T-helper 17 cell (primary cell): ENCODE measurements at regions not wholly inside any gene's neighbourhood (a gene's known extent, or its start where the extent isn't known, plus 50 kb on each side); places are given as distances from the start of the nearest gene placed in this dataset.

Experiments used
- ATAC-seq: fragments of 150-1000 bp; cut with Tn5 transposase; 2 replicates; pipeline ENCODE4 v1.10.0; 2021; ENCODE audit warnings: mild to moderate bottlenecking, moderate library complexity
- DNase-seq, 3 donors: peaks; one replicate each; pipeline versions ENCODE4 v3.0.0 to v3.0.0-alpha.2; 2020 to 2021
- H3K9me3 ChIP-seq: one replicate; pipeline ENCODE4 v1.7.0; 2013; ENCODE audit warnings: low read length, mild to moderate bottlenecking; ENCODE audit not compliant: control insufficient read depth, poor library complexity, severe bottlenecking
- H3K27ac Mint-ChIP-seq: one replicate; pipeline ENCODE4 v1.8.0; 2022; ENCODE audit warnings: mild to moderate bottlenecking, moderate library complexity, mixed read lengths
- H3K27me3 Mint-ChIP-seq: one replicate; pipeline ENCODE4 v1.8.0; 2022; ENCODE audit warnings: mixed read lengths
- H3K36me3 Mint-ChIP-seq: one replicate; pipeline ENCODE4 v1.8.0; 2022; ENCODE audit warnings: low read depth, mixed read lengths
- H3K4me1 Mint-ChIP-seq: one replicate; pipeline ENCODE4 v1.8.0; 2022; ENCODE audit warnings: mild to moderate bottlenecking, mixed read lengths
- H3K4me3 Mint-ChIP-seq: one replicate; pipeline ENCODE4 v1.8.0; 2022; ENCODE audit warnings: mild to moderate bottlenecking, moderate library complexity, mixed read lengths

DNA sequence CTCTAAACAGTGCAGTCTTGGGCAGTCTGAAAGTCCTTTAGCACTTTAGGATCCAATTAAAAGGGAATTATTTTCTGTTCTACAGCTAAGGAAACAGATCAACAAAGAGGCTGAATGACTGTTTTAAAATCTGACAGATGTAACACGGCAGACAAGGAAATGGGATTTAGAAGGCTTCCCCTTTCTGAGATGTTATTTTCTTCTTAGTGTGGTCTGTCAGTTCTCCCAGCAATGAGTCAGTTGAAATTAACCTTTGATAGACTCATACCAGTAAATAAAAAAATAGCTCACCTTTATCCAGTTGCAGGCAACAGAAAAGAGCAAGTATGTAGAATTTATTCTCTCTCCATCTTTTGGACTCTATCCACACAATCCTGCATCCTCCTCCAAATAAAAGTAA is 98.1 kb downstream of the NEDD1 start:
- Mint-ChIP-seq H3K27me3 (peaks cover 59% of the 10 kb centered on the region), H3K4me3 (no peak overlapping the region), H3K4me1 (no peaks in the 10 kb centered on the region), H3K36me3 (no peaks in the 10 kb centered on the region), H3K27ac (no peak overlapping the region)
- no peaks in the 10 kb centered on the region for H3K9me3 ChIP-seq
- no peak for ATAC-seq
- DNase-seq = no peak

DNA sequence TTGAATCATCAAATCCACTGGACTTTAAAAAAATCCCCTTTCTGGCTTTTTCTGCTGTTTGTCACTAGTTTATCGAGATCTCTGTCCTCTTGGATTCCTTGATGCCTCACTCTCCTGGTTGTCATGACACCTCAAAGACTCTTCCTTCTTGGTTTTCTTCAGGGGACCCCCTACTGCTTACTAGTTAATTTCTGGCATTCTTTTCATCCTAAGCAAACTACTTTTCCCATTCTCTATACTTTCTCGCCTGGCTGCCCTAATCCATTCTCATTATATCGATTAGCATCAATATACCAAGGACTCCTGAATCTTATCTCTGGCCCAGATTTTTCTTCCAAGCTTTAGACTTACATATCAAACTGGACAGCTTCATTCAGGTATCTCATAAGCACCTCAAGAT is 98.6 kb downstream of the NEDD1 start:
- DNase-seq = no peak
- no peaks in the 10 kb centered on the region for H3K9me3 ChIP-seq
- no peaks in the 10 kb centered on the region for H3K4me1 Mint-ChIP-seq
- no peak overlapping the region for H3K4me3 Mint-ChIP-seq
- no peak overlapping the region for H3K27ac Mint-ChIP-seq
- ATAC-seq = no peak
- H3K27me3 Mint-ChIP-seq = peaks cover 58% of the 10 kb centered on the region
- no peaks in the 10 kb centered on the region for H3K36me3 Mint-ChIP-seq

- Mint-ChIP-seq H3K36me3 (no peaks in the 10 kb centered on the region), H3K27me3 (peaks cover 53% of the 10 kb centered on the region), H3K27ac (no peak overlapping the region), H3K4me3 (no peak overlapping the region), H3K4me1 (no peaks in the 10 kb centered on the region)
- no peaks in the 10 kb centered on the region for H3K9me3 ChIP-seq
- no peak for DNase-seq
- ATAC-seq = no peak
Measured at GRCh38 chr12:97006585-97006984, 99.5 kb downstream of the NEDD1 start.

DNA sequence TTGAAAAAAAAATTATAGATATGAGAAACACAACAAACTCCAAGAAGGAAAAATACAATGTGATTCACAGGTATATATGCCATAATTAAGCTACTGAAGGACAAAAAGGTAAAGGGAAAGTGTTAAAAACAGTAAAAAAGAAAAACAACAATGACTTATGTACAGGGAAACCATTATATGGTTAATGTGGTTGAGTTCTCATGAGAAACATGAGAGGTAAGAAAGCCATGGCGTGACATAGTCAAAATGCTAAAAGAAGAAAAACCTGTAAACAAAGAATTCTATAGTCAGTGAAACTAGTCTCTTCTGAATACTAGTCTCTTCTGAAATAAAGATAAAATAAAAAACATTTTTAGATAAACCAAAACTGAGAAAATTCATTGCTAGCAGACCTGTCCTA is 109.1 kb downstream of the NEDD1 start:
- no peaks in the 10 kb centered on the region for H3K9me3 ChIP-seq
- DNase-seq (no peak), ATAC-seq (no peak)
- H3K27me3 Mint-ChIP-seq = peaks cover 14% of the 10 kb centered on the region
- no peaks in the 10 kb centered on the region for H3K4me1 Mint-ChIP-seq
- no peaks in the 10 kb centered on the region for H3K36me3 Mint-ChIP-seq
- no peak overlapping the region for H3K27ac Mint-ChIP-seq
- no peak overlapping the region for H3K4me3 Mint-ChIP-seq

DNA sequence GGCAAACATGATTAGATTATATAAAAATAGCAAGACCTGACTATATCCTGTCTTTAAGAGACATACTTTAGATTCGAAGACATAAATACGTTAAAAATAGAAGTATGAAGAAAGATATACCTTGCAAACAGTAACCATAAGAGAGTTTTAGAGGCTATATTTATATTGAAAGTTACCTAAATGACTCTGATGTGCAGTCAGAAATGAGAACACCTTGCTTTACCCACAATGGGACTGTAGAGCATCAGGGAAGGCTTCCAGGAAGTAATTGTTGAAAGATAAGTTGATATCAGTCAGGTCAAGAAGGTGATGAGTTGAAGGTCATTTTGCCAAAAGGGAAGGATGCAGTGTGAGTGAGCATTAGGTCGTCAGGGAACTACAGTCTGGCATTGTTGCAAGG is 110.2 kb downstream of the NEDD1 start:
- Mint-ChIP-seq H3K36me3 (no peaks in the 10 kb centered on the region), H3K27me3 (peaks cover 14% of the 10 kb centered on the region), H3K4me3 (no peak overlapping the region), H3K4me1 (no peaks in the 10 kb centered on the region), H3K27ac (no peak overlapping the region)
- H3K9me3 ChIP-seq = no peaks in the 10 kb centered on the region
- no peak for DNase-seq
- ATAC-seq = no peak

- H3K9me3 ChIP-seq = no peaks in the 10 kb centered on the region
- H3K4me3 Mint-ChIP-seq = no peak overlapping the region
- peaks cover 11% of the 10 kb centered on the region for H3K27me3 Mint-ChIP-seq
- DNase-seq (no peak), ATAC-seq (no peak)
- no peaks in the 10 kb centered on the region for H3K4me1 Mint-ChIP-seq
- H3K36me3 Mint-ChIP-seq = no peaks in the 10 kb centered on the region
- H3K27ac Mint-ChIP-seq = no peak overlapping the region
Measured at GRCh38 chr12:97022536-97023230, 115.6 kb downstream of the NEDD1 start.

- DNase-seq (no peak), ATAC-seq (no peak)
- H3K36me3 Mint-ChIP-seq = no peaks in the 10 kb centered on the region
- no peak overlapping the region for H3K27ac Mint-ChIP-seq
- peaks cover 5% of the 10 kb centered on the region for H3K27me3 Mint-ChIP-seq
- H3K4me3 Mint-ChIP-seq = no peak overlapping the region
- no peaks in the 10 kb centered on the region for H3K9me3 ChIP-seq
- no peaks in the 10 kb centered on the region for H3K4me1 Mint-ChIP-seq
Measured at GRCh38 chr12:97024393-97024792, 117.3 kb downstream of the NEDD1 start.

DNA sequence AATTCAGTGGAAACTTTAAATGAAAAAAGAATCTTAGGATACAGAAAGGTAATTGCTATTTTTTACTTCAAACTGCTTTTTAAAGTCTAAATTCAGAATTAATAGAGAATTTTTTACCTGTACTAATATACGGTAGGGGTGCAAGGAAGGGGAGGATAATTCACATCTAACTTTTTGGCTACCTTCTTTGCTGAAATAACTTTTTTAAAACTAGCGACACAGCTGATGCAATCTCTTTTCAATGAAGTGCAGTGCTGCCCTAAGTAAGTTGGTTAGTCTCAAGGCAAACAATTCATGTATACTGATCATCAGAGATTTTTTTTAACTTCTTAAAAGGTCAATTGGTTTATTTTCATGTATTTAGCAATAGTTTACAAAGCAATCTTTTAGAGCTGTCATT is 119.8 kb downstream of the NEDD1 start:
- H3K27me3 Mint-ChIP-seq = peaks cover 12% of the 10 kb centered on the region
- no peaks in the 10 kb centered on the region for H3K4me1 Mint-ChIP-seq
- no peaks in the 10 kb centered on the region for H3K36me3 Mint-ChIP-seq
- no peak for ATAC-seq
- no peak for DNase-seq
- H3K27ac Mint-ChIP-seq = no peak overlapping the region
- no peak overlapping the region for H3K4me3 Mint-ChIP-seq
- H3K9me3 ChIP-seq = no peaks in the 10 kb centered on the region

- no peak overlapping the region for H3K4me3 Mint-ChIP-seq
- ATAC-seq (no peak), DNase-seq (no peak)
- no peaks in the 10 kb centered on the region for H3K9me3 ChIP-seq
- H3K27ac Mint-ChIP-seq = no peak overlapping the region
- peaks cover 12% of the 10 kb centered on the region for H3K27me3 Mint-ChIP-seq
- H3K4me1 Mint-ChIP-seq = no peaks in the 10 kb centered on the region
- H3K36me3 Mint-ChIP-seq = no peaks in the 10 kb centered on the region
Measured at GRCh38 chr12:97027482-97027881, 120.4 kb downstream of the NEDD1 start.

- no peak overlapping the region for H3K27ac Mint-ChIP-seq
- peaks cover 19% of the 10 kb centered on the region for H3K27me3 Mint-ChIP-seq
- no peaks in the 10 kb centered on the region for H3K9me3 ChIP-seq
- no peak overlapping the region for H3K4me3 Mint-ChIP-seq
- no peak for DNase-seq
- ATAC-seq = no peak
- no peaks in the 10 kb centered on the region for H3K36me3 Mint-ChIP-seq
- H3K4me1 Mint-ChIP-seq = no peaks in the 10 kb centered on the region
Measured at GRCh38 chr12:97038131-97038530, 131.1 kb downstream of the NEDD1 start.

GRCh38 chr12:97038834-97039233 is 131.8 kb downstream of the NEDD1 start:
- Mint-ChIP-seq H3K27ac (no peak overlapping the region), H3K4me3 (no peak overlapping the region), H3K27me3 (peaks cover 13% of the 10 kb centered on the region), H3K4me1 (no peaks in the 10 kb centered on the region), H3K36me3 (no peaks in the 10 kb centered on the region)
- DNase-seq (no peak), ATAC-seq (no peak)
- no peaks in the 10 kb centered on the region for H3K9me3 ChIP-seq

- Mint-ChIP-seq H3K4me3 (no peak overlapping the region), H3K27ac (no peak overlapping the region), H3K27me3 (no peaks in the 10 kb centered on the region), H3K36me3 (no peaks in the 10 kb centered on the region), H3K4me1 (no peaks in the 10 kb centered on the region)
- no peak for ATAC-seq
- DNase-seq = no peak
- no peaks in the 10 kb centered on the region for H3K9me3 ChIP-seq
Measured at GRCh38 chr12:97046901-97047300, 139.8 kb downstream of the NEDD1 start.

DNA sequence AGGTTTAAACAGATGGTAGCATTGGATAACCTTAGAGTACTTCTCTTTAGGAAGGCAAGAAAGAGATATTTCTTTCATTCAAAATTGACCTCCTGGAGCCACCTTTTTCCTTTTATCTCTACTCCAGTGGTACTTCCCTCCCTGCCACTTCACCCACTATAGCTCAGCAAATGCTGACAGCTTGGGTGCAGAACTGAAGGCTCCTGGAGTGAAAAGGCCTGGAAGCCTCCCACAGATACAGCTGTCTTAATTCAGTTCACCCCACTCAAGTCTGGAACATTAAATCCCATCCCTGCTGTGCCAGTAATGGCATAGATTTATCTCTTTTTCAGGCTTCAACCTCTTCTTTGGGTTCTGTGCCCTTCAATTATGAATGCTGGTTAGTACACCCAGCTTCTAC is 140.3 kb downstream of the NEDD1 start:
- H3K4me1 Mint-ChIP-seq = no peaks in the 10 kb centered on the region
- H3K27me3 Mint-ChIP-seq = no peaks in the 10 kb centered on the region
- no peak for DNase-seq
- no peaks in the 10 kb centered on the region for H3K36me3 Mint-ChIP-seq
- H3K9me3 ChIP-seq = no peaks in the 10 kb centered on the region
- ATAC-seq = no peak
- H3K4me3 Mint-ChIP-seq = no peak overlapping the region
- H3K27ac Mint-ChIP-seq = no peak overlapping the region

GRCh38 chr12:97048421-97049035 is 141.5 kb downstream of the NEDD1 start:
- peaks cover 5% of the 10 kb centered on the region for H3K27me3 Mint-ChIP-seq
- no peak for ATAC-seq
- H3K36me3 Mint-ChIP-seq = no peaks in the 10 kb centered on the region
- DNase-seq = no peak
- H3K27ac Mint-ChIP-seq = no peak overlapping the region
- H3K9me3 ChIP-seq = no peaks in the 10 kb centered on the region
- H3K4me1 Mint-ChIP-seq = no peaks in the 10 kb centered on the region
- no peak overlapping the region for H3K4me3 Mint-ChIP-seq
